SK-N-SH treated with all-trans-retinoic acid at 6 μM for 48 hours (cell line): ENCODE measurements at regions not wholly inside any gene's neighbourhood (a gene's known extent, or its start where the extent isn't known, plus 50 kb on each side); places are given as distances from the start of the nearest gene placed in this dataset.

Experiments
- ATAC-seq: fragments of 200-7000 bp; cut with Tn5 transposase; 3 replicates; pipeline ENCODE4 v1.9.1; 2020; ENCODE audit warnings: mild to moderate bottlenecking, moderate library complexity
- ARNTL ChIP-seq: fragments of 450-650 bp; formaldehyde crosslinking; IDR thresholded peaks from 2 replicates; pipeline ENCODE4 v1.5.0; 2020; ENCODE audit warnings: low read depth, mild to moderate bottlenecking, moderate library complexity, borderline replicate concordance
- BACH2 ChIP-seq: fragments of 250-450 bp; sonication (Bioruptor Pico); IDR thresholded peaks from 2 replicates; pipeline ENCODE4 v1.9.0; 2021; ENCODE audit warnings: mild to moderate bottlenecking, borderline replicate concordance
- CREB5 ChIP-seq: fragments of 250-450 bp; sonication (Bioruptor Pico); IDR thresholded peaks from 2 replicates; pipeline ENCODE4 v1.5.1; 2020; ENCODE audit warnings: low read depth, mild to moderate bottlenecking, moderate library complexity
- CSDC2 ChIP-seq: fragments of 250-450 bp; sonication (Bioruptor Pico); IDR thresholded peaks from 2 replicates; pipeline ENCODE4 v1.5.0; 2020; ENCODE audit warnings: mild to moderate bottlenecking, moderate library complexity
- CSRNP3 ChIP-seq: fragments of 250-450 bp; sonication (Bioruptor Pico); IDR thresholded peaks from 2 replicates; pipeline ENCODE4 v1.5.1; 2021; ENCODE audit warnings: mild to moderate bottlenecking, moderate library complexity
- GLIS3 ChIP-seq: fragments of 250-450 bp; sonication (Bioruptor Pico); IDR thresholded peaks from 2 replicates; pipeline ENCODE4 v1.5.0; 2020; ENCODE audit warnings: mild to moderate bottlenecking, moderate library complexity
- ISL1 ChIP-seq: fragments of 250-450 bp; sonication (Bioruptor Pico); IDR thresholded peaks from 2 replicates; pipeline ENCODE4 v2.1.2; 2022; ENCODE audit warnings: mild to moderate bottlenecking, moderate library complexity
- OSR1 ChIP-seq: fragments of 250-450 bp; sonication (Bioruptor Pico); IDR thresholded peaks from 2 replicates; pipeline ENCODE4 v1.8.0; 2022; ENCODE audit warnings: moderate library complexity, mild to moderate bottlenecking, inconsistent platforms
- PATZ1 ChIP-seq: fragments of 250-450 bp; sonication (Bioruptor Pico); IDR thresholded peaks from 2 replicates; pipeline ENCODE4 v1.8.0; 2020; ENCODE audit warnings: mild to moderate bottlenecking, moderate library complexity, borderline replicate concordance
- POU6F1 ChIP-seq: fragments of 250-450 bp; sonication (Bioruptor Pico); IDR thresholded peaks from 2 replicates; pipeline ENCODE4 v1.8.0; 2021; ENCODE audit warnings: low read depth, mild to moderate bottlenecking, moderate library complexity, borderline replicate concordance
- PPARA ChIP-seq: fragments of 250-450 bp; sonication (Bioruptor Pico); IDR thresholded peaks from 2 replicates; pipeline ENCODE4 v1.5.0; 2020; ENCODE audit warnings: mild to moderate bottlenecking, borderline replicate concordance
- RARB ChIP-seq: fragments of 250-450 bp; sonication (Bioruptor Pico); IDR thresholded peaks from 2 replicates; pipeline ENCODE4 v1.8.0; 2021; ENCODE audit warnings: mild to moderate bottlenecking, moderate library complexity
- SNAI2 ChIP-seq: fragments of 250-450 bp; sonication (Bioruptor Pico); IDR thresholded peaks from 2 replicates; pipeline ENCODE4 v1.5.0; 2020; ENCODE audit warnings: mild to moderate bottlenecking, moderate library complexity
- TOX ChIP-seq: fragments of 250-450 bp; sonication (Bioruptor Pico); IDR thresholded peaks from 2 replicates; pipeline ENCODE4 v1.8.0; 2021; ENCODE audit warnings: mild to moderate bottlenecking, moderate library complexity, borderline replicate concordance
- TSHZ2 ChIP-seq: fragments of 250-450 bp; sonication (Bioruptor Pico); IDR thresholded peaks from 2 replicates; pipeline ENCODE4 v1.5.0; 2020; ENCODE audit warnings: mild to moderate bottlenecking, moderate library complexity
- ZC3H10 ChIP-seq: fragments of 250-450 bp; sonication (Bioruptor Pico); IDR thresholded peaks from 2 replicates; pipeline ENCODE4 v1.5.1; 2021; ENCODE audit warnings: mild to moderate bottlenecking, moderate library complexity
- ZFP3 ChIP-seq: fragments of 250-450 bp; sonication (Bioruptor Pico); IDR thresholded peaks from 2 replicates; pipeline ENCODE4 v1.5.0; 2020; ENCODE audit warnings: mild to moderate bottlenecking, moderate library complexity
- ZFP30 ChIP-seq: fragments of 450-650 bp; formaldehyde crosslinking; IDR thresholded peaks from 2 replicates; pipeline ENCODE4 v1.5.0; 2022; ENCODE audit warnings: mild to moderate bottlenecking, moderate library complexity
- ZNF565 ChIP-seq: fragments of 450-650 bp; formaldehyde crosslinking; conservative IDR thresholded peaks from 2 replicates; pipeline ENCODE4 v1.5.0; 2020; ENCODE audit warnings: low read depth, mild to moderate bottlenecking, moderate library complexity
- ZNF70 ChIP-seq: fragments of 450-650 bp; formaldehyde crosslinking; IDR thresholded peaks from 2 replicates; pipeline ENCODE4 v1.5.0; 2020; ENCODE audit warnings: mild to moderate bottlenecking, moderate library complexity
- ZNF8 ChIP-seq: fragments of 450-650 bp; formaldehyde crosslinking; IDR thresholded peaks from 2 replicates; pipeline ENCODE4 v1.5.0; 2020; ENCODE audit warnings: mild to moderate bottlenecking, moderate library complexity

GRCh38 chr16:56066617-56067016 lies 124.7 kb upstream of the GNAO1 start:
- no peak for ATAC-seq
- no peak for TF ChIP-seq ZFP3 (CRISPR knock-in tag)
- no peak for TF ChIP-seq ISL1 (CRISPR knock-in tag)
- TF ChIP-seq ZFP30 (CRISPR knock-in tag), result no peak
- no peak for TF ChIP-seq PPARA (CRISPR knock-in tag)
- no peak for TF ChIP-seq CREB5 (CRISPR knock-in tag)
- no peak for TF ChIP-seq CSRNP3
- no peak for TF ChIP-seq TSHZ2 (CRISPR knock-in tag)
- no peak for TF ChIP-seq PATZ1
- no peak for TF ChIP-seq POU6F1 (CRISPR knock-in tag)
- TF ChIP-seq ZNF565, result no peak
- no peak for TF ChIP-seq ZNF8 (CRISPR knock-in tag)
- TF ChIP-seq SNAI2, result no peak
- no peak for TF ChIP-seq BACH2 (CRISPR knock-in tag)
- TF ChIP-seq ZNF70 (CRISPR knock-in tag), result no peak
- TF ChIP-seq CSDC2 (CRISPR knock-in tag), result no peak
- no peak for TF ChIP-seq OSR1 (CRISPR knock-in tag)
- TF ChIP-seq TOX (CRISPR knock-in tag), result no peak
- TF ChIP-seq GLIS3 (CRISPR knock-in tag), result no peak

GRCh38 chr16:56063111-56063510 lies 128.2 kb upstream of the GNAO1 start:
- TF ChIP-seq ZFP30 (CRISPR knock-in tag) (no peak), OSR1 (CRISPR knock-in tag) (no peak), RARB (CRISPR knock-in tag) (no peak)
- no peak for ATAC-seq

- TF ChIP-seq POU6F1 (CRISPR knock-in tag), result no peak
- TF ChIP-seq ZC3H10 (CRISPR knock-in tag), result no peak
- no peak for TF ChIP-seq ZFP30 (CRISPR knock-in tag)
- no peak for TF ChIP-seq ISL1 (CRISPR knock-in tag)
- no peak for TF ChIP-seq CREB5 (CRISPR knock-in tag)
- no peak for TF ChIP-seq ZNF565
- no peak for TF ChIP-seq TOX (CRISPR knock-in tag)
- no peak for TF ChIP-seq ZNF70 (CRISPR knock-in tag)
- TF ChIP-seq RARB (CRISPR knock-in tag), result no peak
- TF ChIP-seq CSDC2 (CRISPR knock-in tag), result no peak
- no peak for TF ChIP-seq ARNTL (CRISPR knock-in tag)
- TF ChIP-seq GLIS3 (CRISPR knock-in tag), result no peak
- TF ChIP-seq CSRNP3, result no peak
- TF ChIP-seq PPARA (CRISPR knock-in tag), result no peak
These were observed 134.1 kb upstream of the GNAO1 start for GRCh38 chr16:56057151-56057550.

More at GRCh38 chr16:56057151-56057550, 134.1 kb upstream of the GNAO1 start:
- no peak for ATAC-seq
